K562 (cell line): ENCODE measurements at regions not wholly inside any gene's neighbourhood (a gene's known extent, or its start where the extent isn't known, plus 50 kb on each side); places are given as distances from the start of the nearest gene placed in this dataset.
"Not testable (repeated sequence)": the region's sequence is repeated elsewhere in the genome, so short reads cannot be mapped to it uniquely, and the experiment has no call there.

Source experiments
- ATAC-seq: fragments of 200-7000 bp; cut with Tn5 transposase; 3 replicates; pipeline ENCODE4 v1.9.1; 2020; ENCODE audit warnings: moderate library complexity
- BruUV-seq: library from RNA; stranded (reverse); fragments of 400-500 nt; replicated peaks from 2 replicates; lab custom pipeline; 2021; lab: Mats Ljungman, UMichigan
- CTCF ChIA-PET: fragments of 300-600 bp; formaldehyde crosslinking; extraction: SDS; loops from one replicate; lab custom pipeline; 2021; ENCODE audit warnings: low intra/inter-chr PET ratio; lab: Yijun Ruan, JAX
- POLR2A ChIA-PET: fragments of 300-600, 350-650 bp; sonication (Branson Sonifier 250); formaldehyde crosslinking; extraction: SDS; loops from one replicate; lab custom pipeline; 2021; ENCODE audit warnings: antibody characterized with exemption, inconsistent platforms; lab: Yijun Ruan, JAX
- DNase-seq, 4 experiments: peaks; one replicate each; pipeline versions ENCODE4 v3.0.0 to v3.0.0-alpha.2; 2011 to 2018; ENCODE audit warnings: low spot score in 3 of 4, mixed read lengths in 3 of 4; ENCODE audit errors: extremely low read depth in 1 of 4
- FAIRE-seq: peaks from 2 replicates; lab custom pipeline; 2011; peaks lifted over from hg19 to GRCh38; lab: Jason Lieb, UNC
- H2AFZ ChIP-seq: 2 replicates; pipeline ENCODE4 v1.6.0; 2011; ENCODE audit warnings: low read depth, low read length, control low read depth, inconsistent platforms
- H3K27ac ChIP-seq: fragments of 200-600 bp; 3 replicates; pipeline ENCODE4 v1.8.0; 2011; ENCODE audit warnings: low read depth, mild to moderate bottlenecking, control low read depth, inconsistent platforms, low read length, moderate library complexity, mixed read lengths; ENCODE audit errors: extremely low read depth
- H3K27me3 ChIP-seq, 2 experiments: fragments of 300-600 bp in 1 of 2; 2 replicates in 1 of 2; 3 replicates in 1 of 2; pipeline versions ENCODE4 v1.6.0 to v1.8.0; 2011; ENCODE audit warnings: inconsistent platforms in 2 of 2, low read length in 2 of 2, mild to moderate bottlenecking in 1 of 2, mixed read lengths in 1 of 2, moderate library complexity in 1 of 2; ENCODE audit not compliant: control insufficient read depth in 2 of 2, insufficient read depth in 2 of 2
- H3K36me3 ChIP-seq: fragments of 300-600 bp; 3 replicates; pipeline ENCODE4 v1.8.0; 2011; ENCODE audit warnings: mild to moderate bottlenecking, low read length, inconsistent platforms; ENCODE audit not compliant: control insufficient read depth, insufficient read depth
- H3K4me1 ChIP-seq, 2 experiments: fragments of 200-600 bp in 1 of 2; replicated peaks in 1 of 2; 2 replicates in 1 of 2; 3 replicates in 1 of 2; pipeline versions ENCODE4 v1.5.1 to v1.8.0; 2011; ENCODE audit warnings: inconsistent platforms in 2 of 2, low read length in 2 of 2, mild to moderate bottlenecking in 1 of 2, mixed read lengths in 1 of 2, moderate library complexity in 1 of 2; ENCODE audit not compliant: control insufficient read depth in 2 of 2, insufficient read depth in 2 of 2
- H3K4me2 ChIP-seq: 2 replicates; pipeline ENCODE4 v1.6.1; 2011; ENCODE audit warnings: low read length, control low read depth, inconsistent platforms, mixed read lengths; ENCODE audit not compliant: insufficient read depth
- H3K4me3 ChIP-seq: fragments of 200-600 bp; sonication (generic), shearing (Covaris generic); 2 replicates; pipeline ENCODE4 v1.5.1; 2016; ENCODE audit warnings: control low read depth, inconsistent platforms
- H3K79me2 ChIP-seq: fragments of 200-600 bp; 3 replicates; pipeline ENCODE4 v1.8.0; 2011; ENCODE audit warnings: low read length, inconsistent platforms; ENCODE audit not compliant: control insufficient read depth, insufficient read depth
- H3K9ac ChIP-seq, 2 experiments: 2 replicates each; pipeline versions ENCODE4 v1.6.0 to v1.6.1; 2011; ENCODE audit warnings: low read depth in 2 of 2, low read length in 2 of 2, control low read depth in 1 of 2, inconsistent platforms in 1 of 2, mild to moderate bottlenecking in 1 of 2, mixed read lengths in 1 of 2; ENCODE audit not compliant: insufficient read depth in 1 of 2
- H3K9me1 ChIP-seq: one replicate; pipeline ENCODE4 v1.6.0; 2011; ENCODE audit warnings: inconsistent platforms, mild to moderate bottlenecking, low read length, moderate library complexity; ENCODE audit not compliant: control insufficient read depth, insufficient read depth
- H3K9me3 ChIP-seq: replicated peaks from 2 replicates; pipeline ENCODE4 v1.5.1; 2011; ENCODE audit warnings: low read depth, low read length, inconsistent platforms; ENCODE audit not compliant: control insufficient read depth, insufficient read depth
- H4K20me1 ChIP-seq: replicated peaks from 2 replicates; pipeline ENCODE4 v1.6.1; 2011; ENCODE audit warnings: low read length, inconsistent platforms, mixed read lengths; ENCODE audit not compliant: control insufficient read depth, insufficient read depth
- ILF3 ChIP-seq: fragments of 450-650 bp; IDR thresholded peaks from 2 replicates; pipeline ENCODE4 v1.6.1; 2018; ENCODE audit warnings: antibody characterized with exemption, mild to moderate bottlenecking, moderate library complexity, borderline replicate concordance
- MED1 ChIP-seq: sonication (generic); formaldehyde crosslinking; IDR thresholded peaks from 2 replicates; pipeline ENCODE4 v1.8.1; 2023; ENCODE audit warnings: missing genetic modification reagents, borderline replicate concordance
- OTX1 ChIP-seq: fragments of 450-650 bp; formaldehyde crosslinking; IDR thresholded peaks from 2 replicates; pipeline ENCODE4 v1.4.0; 2022; ENCODE audit warnings: mild to moderate bottlenecking
- SETDB1 ChIP-seq: IDR thresholded peaks from one replicate; pipeline ENCODE4 v1.6.1; 2012; ENCODE audit warnings: low read length, control low read depth, inconsistent platforms
- STAT5B ChIP-seq: fragments of 250-450 bp; sonication (Bioruptor Pico); IDR thresholded peaks from 2 replicates; pipeline ENCODE4 v1.8.0; 2021; ENCODE audit warnings: mild to moderate bottlenecking, inconsistent platforms
- TAF1 ChIP-seq: IDR thresholded peaks from 2 replicates; pipeline ENCODE4 v1.6.1; 2011; ENCODE audit warnings: mild to moderate bottlenecking, low read length, moderate library complexity; ENCODE audit not compliant: insufficient read depth, control insufficient read depth, severe bottlenecking; ENCODE audit errors: extremely low read depth
- ZKSCAN8 ChIP-seq: fragments of 200-800 bp; sonication (Bioruptor generic); IDR thresholded peaks from 2 replicates; pipeline ENCODE4 v1.6.1; 2016; ENCODE audit warnings: missing genetic modification characterization, missing compliant biosample characterization
- ZNF24 ChIP-seq: fragments of 450-650 bp; IDR thresholded peaks from 2 replicates; pipeline ENCODE4 v1.6.1; 2016
- ZNF551 ChIP-seq: fragments of 250-450 bp; sonication (Bioruptor Pico); IDR thresholded peaks from 2 replicates; pipeline ENCODE4 v1.5.0; 2021; ENCODE audit warnings: mild to moderate bottlenecking, moderate library complexity
- ZNF717 ChIP-seq: fragments of 250-450 bp; sonication (Bioruptor Pico); IDR thresholded peaks from 2 replicates; pipeline ENCODE4 v1.5.0; 2021
- WGBS: fragments of 100-300 bp; shearing (Covaris generic); methylation state at CpG from one replicate; pipeline ENCODE4 v1.1.6; 2016; ENCODE audit warnings: low coverage, mixed read lengths; ENCODE audit not compliant: insufficient coverage; ENCODE audit errors: missing lambda C conversion rate; 5-methylcytosine and 5-hydroxymethylcytosine counted together
- in situ Hi-C: fragments of 300-500 bp; cut with MboI; formaldehyde crosslinking; loops from 4 replicates; pipeline ENCODE4 v1.15.0; 2018; ENCODE audit warnings: inconsistent platforms, mixed read lengths
- intact Hi-C: fragments of 100-400 bp; cut with micrococcal nuclease; formaldehyde crosslinking; loops from 2 replicates; pipeline ENCODE4 v1.14.2; 2022
- TF ChIP-seq, protein P1 (sequence below): fragments of 250-450 bp; sonication (Bioruptor Pico); IDR thresholded peaks from 2 replicates; pipeline ENCODE4 v1.4.0; 2020; ENCODE audit warnings: mild to moderate bottlenecking, moderate library complexity

GRCh38 chr10:65423043-65423442 is 1502.8 kb upstream of the LRRTM3 start:
- CTCF ChIA-PET, result no interaction called here

DNA sequence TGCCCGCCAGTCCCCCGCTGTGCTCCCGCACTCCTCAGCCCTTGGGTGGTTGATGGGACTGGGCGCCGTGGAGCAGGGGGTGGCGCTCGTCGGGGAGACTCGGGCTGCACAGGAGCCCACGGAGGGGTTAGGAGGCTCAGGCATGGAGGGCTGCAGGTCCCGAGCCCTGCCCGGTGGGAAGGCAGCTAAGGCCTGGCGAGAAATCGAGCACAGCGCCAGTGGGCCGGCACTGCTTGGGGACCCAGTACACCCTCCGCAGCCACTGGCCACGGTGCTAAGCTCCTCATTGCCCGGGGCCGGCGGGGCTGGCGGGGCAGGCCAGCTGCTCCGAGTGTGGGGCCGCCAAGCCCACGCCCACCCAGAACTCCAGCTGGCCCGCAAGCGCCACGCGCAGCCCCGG is 1496.5 kb upstream of the LRRTM3 start:
- H3K9me3 ChIP-seq, DNase-seq, CTCF ChIA-PET, H3K27ac ChIP-seq, intact Hi-C loops, H3K27me3 ChIP-seq, POLR2A ChIA-PET, in situ Hi-C loops, H3K4me3 ChIP-seq, H3K4me1 ChIP-seq, H3K79me2 ChIP-seq, H4K20me1 ChIP-seq, FAIRE-seq, BruUV-seq, H2AFZ ChIP-seq, H3K9ac ChIP-seq, ATAC-seq, H3K36me3 ChIP-seq, H3K4me2 ChIP-seq, H3K9me1 ChIP-seq: not testable (repeated sequence)
- WGBS, result 0% methylated on average over 22 of the region's 30 CpGs

More at GRCh38 chr10:65423043-65423442, 1502.8 kb upstream of the LRRTM3 start:
- intact Hi-C loops, result no loop called here
- Histone ChIP-seq H3K4me3 (no peak overlapping the region), H3K79me2 (no peaks in the 10 kb centered on the region), H3K36me3 (no peaks in the 10 kb centered on the region), H3K9ac (no peak overlapping the region), H3K27me3 (no peaks in the 10 kb centered on the region), H2AFZ (no peak overlapping the region), H3K27ac (no peak overlapping the region), H3K9me3 (no peaks in the 10 kb centered on the region; the same call in 1 of the 2 replicates), H3K9me1 (no peaks in the 10 kb centered on the region), H4K20me1 (no peaks in the 10 kb centered on the region), H3K4me2 (no peak overlapping the region), H3K4me1 (no peaks in the 10 kb centered on the region)
- BruUV-seq, result no TSS peak
- POLR2A ChIA-PET, result no interaction called here
- no peak for DNase-seq
- WGBS, result 0% methylated on average over 1 of the region's 1 CpG
- no peak for ATAC-seq
- TF ChIP-seq, protein P1, sequence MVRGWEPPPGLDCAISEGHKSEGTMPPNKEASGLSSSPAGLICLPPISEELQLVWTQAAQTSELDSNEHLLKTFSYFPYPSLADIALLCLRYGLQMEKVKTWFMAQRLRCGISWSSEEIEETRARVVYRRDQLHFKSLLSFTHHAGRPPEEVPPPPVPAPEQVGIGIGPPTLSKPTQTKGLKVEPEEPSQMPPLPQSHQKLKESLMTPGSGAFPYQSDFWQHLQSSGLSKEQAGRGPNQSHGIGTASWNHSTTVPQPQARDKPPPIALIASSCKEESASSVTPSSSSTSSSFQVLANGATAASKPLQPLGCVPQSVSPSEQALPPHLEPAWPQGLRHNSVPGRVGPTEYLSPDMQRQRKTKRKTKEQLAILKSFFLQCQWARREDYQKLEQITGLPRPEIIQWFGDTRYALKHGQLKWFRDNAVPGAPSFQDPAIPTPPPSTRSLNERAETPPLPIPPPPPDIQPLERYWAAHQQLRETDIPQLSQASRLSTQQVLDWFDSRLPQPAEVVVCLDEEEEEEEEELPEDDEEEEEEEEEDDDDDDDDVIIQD (CRISPR knock-in tag), result no peak
- TF ChIP-seq ILF3 (no peak), OTX1 (CRISPR knock-in tag) (no peak), STAT5B (CRISPR knock-in tag) (no peak), ZKSCAN8 (CRISPR knock-in tag) (no peak), ZNF24 (no peak), TAF1 (no peak), ZNF551 (CRISPR knock-in tag) (no peak), MED1 (CRISPR knock-in tag) (no peak), SETDB1 (no peak), ZNF717 (CRISPR knock-in tag) (no peak)
- in situ Hi-C loops, result no loop called here
- FAIRE-seq, result no peak
